Frontal cortex (tissue), 4 donors: ENCODE measurements at regions not wholly inside any gene's neighbourhood (a gene's known extent, or its start where the extent isn't known, plus 50 kb on each side); places are given as distances from the start of the nearest gene placed in this dataset. TPM values are rescaled to one million over a fixed set of nuclear protein-coding genes. Genes with fewer than 3 reads are reported as not detected.
"Not testable (repeated sequence)": the region's sequence is repeated elsewhere in the genome, so short reads cannot be mapped to it uniquely, and the experiment has no call there.

Experiments used
- DNase-seq, 2 donors: peaks; one replicate each; pipeline ENCODE4 v3.0.0; 2012; ENCODE audit warnings: low spot score in 2 of 2
- FAIRE-seq: peaks from 2 replicates; lab custom pipeline; 2012; peaks lifted over from hg19 to GRCh38; lab: Jason Lieb, UNC
- small RNA-seq: library from RNA; depleted of rRNA; stranded (forward); fragments of <200 nt; gene quantifications from one replicate; pipeline ENCODE3, GENCODE V24; 2014
- donor health status: control.
- donor health status: control.
- donor health status: control.

- no peak for DNase-seq
- FAIRE-seq: no peak
Observed at GRCh38 chr13:23098161-23098907, 82.4 kb upstream of the SGCG start.

GRCh38 chr13:23105051-23105450, 75.7 kb upstream of the SGCG start:
- DNase-seq: no peak
- no peak for FAIRE-seq

- no peak for FAIRE-seq
- no peak for DNase-seq
Observed at GRCh38 chr13:23107665-23108064, 73.1 kb upstream of the SGCG start.

GRCh38 chr13:23119131-23119530, 61.6 kb upstream of the SGCG start:
- no peak for DNase-seq

GRCh38 chr13:23127540-23127939, 53.2 kb upstream of the SGCG start:
- DNase-seq, FAIRE-seq: not testable (repeated sequence)

More at GRCh38 chr13:23119131-23119530, 61.6 kb upstream of the SGCG start:
- no peak for FAIRE-seq

- DNase-seq (no peak), FAIRE-seq (no peak)
Observed at GRCh38 chr13:23129331-23129730, 51.4 kb upstream of the SGCG start.

Small RNA genes lying in the stretch of these regions (small RNA-seq; reads per million reads assigned to genes)
- gene MTND3P1 (not detected), gene RF00049 (not detected)
